ENCODE measurements at regions not wholly inside any gene's neighbourhood (a gene's known extent, or its start where the extent isn't known, plus 50 kb on each side); places are given as distances from the start of the nearest gene placed in this dataset.

DNA sequence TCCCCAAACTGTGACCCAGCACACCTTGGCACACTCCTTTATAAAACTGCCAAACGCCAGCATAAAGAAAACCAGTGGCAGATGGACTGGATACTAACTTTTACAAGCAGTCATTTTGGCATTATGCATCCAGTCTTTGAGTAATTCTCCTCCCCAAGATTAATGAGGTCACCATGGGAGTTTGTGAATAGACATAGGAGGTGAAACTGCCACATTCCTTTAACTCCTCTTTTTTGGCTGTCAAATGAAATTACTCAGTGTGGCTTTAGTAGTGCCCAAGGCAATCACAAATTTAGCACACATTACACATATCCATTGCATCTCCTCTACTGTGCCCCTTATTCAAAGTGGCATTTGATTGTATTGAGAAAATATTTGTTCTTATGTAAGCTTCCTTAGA is 315.3 kb upstream of the FGF13 start:
- Mint-ChIP-seq H3K4me1 (ENCODE audit: unreplicated experiment) (peaks cover 4% of the 10 kb centered on the region), H3K36me3 (ENCODE audit: low read depth, unreplicated experiment) (no peaks in the 10 kb centered on the region), H3K27ac (ENCODE audit: unreplicated experiment) (no peak overlapping the region), H3K9me3 (ENCODE audit: unreplicated experiment) (no peaks in the 10 kb centered on the region), H3K27me3 (ENCODE audit: unreplicated experiment) (peaks cover 2% of the 10 kb centered on the region), H3K4me3 (ENCODE audit: unreplicated experiment) (no peak overlapping the region)
- TF ChIP-seq CTCF (IDR thresholded peaks at IDR 0.05; ENCODE audit: unreplicated experiment): no peak
- DNase-seq (ENCODE audit: low spot score): no peak

GRCh38 chrX:139026406-139026805 is 314.9 kb upstream of the FGF13 start:
- Mint-ChIP-seq H3K4me3 (ENCODE audit: unreplicated experiment) (no peak overlapping the region), H3K27ac (ENCODE audit: unreplicated experiment) (no peak overlapping the region), H3K36me3 (ENCODE audit: low read depth, unreplicated experiment) (no peaks in the 10 kb centered on the region), H3K9me3 (ENCODE audit: unreplicated experiment) (no peaks in the 10 kb centered on the region), H3K27me3 (ENCODE audit: unreplicated experiment) (peaks cover 2% of the 10 kb centered on the region), H3K4me1 (ENCODE audit: unreplicated experiment) (peaks cover 4% of the 10 kb centered on the region)
- DNase-seq (ENCODE audit: low spot score): no peak
- no peak for TF ChIP-seq CTCF (IDR thresholded peaks at IDR 0.05; ENCODE audit: unreplicated experiment)

DNA sequence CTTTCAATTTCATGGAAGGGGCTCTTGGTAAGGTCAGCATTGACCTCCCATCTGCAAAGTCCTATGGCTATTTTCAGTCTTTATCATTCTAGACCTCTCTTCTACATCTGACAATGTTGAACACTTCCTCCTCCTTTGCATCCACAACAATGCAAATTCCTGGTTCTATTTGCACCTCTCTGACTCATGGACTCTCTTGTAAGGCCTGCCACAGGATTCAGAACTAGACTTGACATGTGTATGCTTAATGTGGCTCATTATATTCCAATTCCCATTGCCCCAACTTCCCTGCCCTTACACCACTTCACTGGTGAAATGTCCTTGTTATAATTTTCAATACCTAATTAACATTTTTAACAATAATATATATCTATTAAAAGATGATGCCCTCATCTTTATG is 314.3 kb upstream of the FGF13 start:
- no peak overlapping the region for H3K4me3 Mint-ChIP-seq (ENCODE audit: unreplicated experiment)
- H3K4me1 Mint-ChIP-seq (ENCODE audit: unreplicated experiment): peaks cover 4% of the 10 kb centered on the region
- H3K36me3 Mint-ChIP-seq (ENCODE audit: low read depth, unreplicated experiment): no peaks in the 10 kb centered on the region
- no peak overlapping the region for H3K27ac Mint-ChIP-seq (ENCODE audit: unreplicated experiment)
- DNase-seq (ENCODE audit: low spot score): no peak
- peaks cover 2% of the 10 kb centered on the region for H3K27me3 Mint-ChIP-seq (ENCODE audit: unreplicated experiment)
- no peak for TF ChIP-seq CTCF (IDR thresholded peaks at IDR 0.05; ENCODE audit: unreplicated experiment)
- H3K9me3 Mint-ChIP-seq (ENCODE audit: unreplicated experiment): no peaks in the 10 kb centered on the region

GRCh38 chrX:139023531-139023930 is 312.0 kb upstream of the FGF13 start:
- no peak overlapping the region for H3K4me3 Mint-ChIP-seq (ENCODE audit: unreplicated experiment)
- H3K36me3 Mint-ChIP-seq (ENCODE audit: low read depth, unreplicated experiment): no peaks in the 10 kb centered on the region
- H3K9me3 Mint-ChIP-seq (ENCODE audit: unreplicated experiment): no peaks in the 10 kb centered on the region
- H3K4me1 Mint-ChIP-seq (ENCODE audit: unreplicated experiment): peaks cover 4% of the 10 kb centered on the region
- peaks cover 2% of the 10 kb centered on the region for H3K27me3 Mint-ChIP-seq (ENCODE audit: unreplicated experiment)
- TF ChIP-seq CTCF (IDR thresholded peaks at IDR 0.05; ENCODE audit: unreplicated experiment): no peak
- no peak overlapping the region for H3K27ac Mint-ChIP-seq (ENCODE audit: unreplicated experiment)
- no peak for DNase-seq (ENCODE audit: low spot score)

- Mint-ChIP-seq H3K27me3 (ENCODE audit: unreplicated experiment) (peaks cover 2% of the 10 kb centered on the region), H3K36me3 (ENCODE audit: low read depth, unreplicated experiment) (peaks cover 5% of the 10 kb centered on the region), H3K27ac (ENCODE audit: unreplicated experiment) (no peak overlapping the region), H3K4me1 (ENCODE audit: unreplicated experiment) (no peaks in the 10 kb centered on the region), H3K9me3 (ENCODE audit: unreplicated experiment) (no peaks in the 10 kb centered on the region), H3K4me3 (ENCODE audit: unreplicated experiment) (no peak overlapping the region)
- no peak for TF ChIP-seq CTCF (IDR thresholded peaks at IDR 0.05; ENCODE audit: unreplicated experiment)
- no peak for DNase-seq (ENCODE audit: low spot score)
These were observed 309.3 kb upstream of the FGF13 start for GRCh38 chrX:139020801-139021200.
